ENCODE measurements at regions not wholly inside any gene's neighbourhood (a gene's known extent, or its start where the extent isn't known, plus 50 kb on each side); places are given as distances from the start of the nearest gene placed in this dataset.

DNA sequence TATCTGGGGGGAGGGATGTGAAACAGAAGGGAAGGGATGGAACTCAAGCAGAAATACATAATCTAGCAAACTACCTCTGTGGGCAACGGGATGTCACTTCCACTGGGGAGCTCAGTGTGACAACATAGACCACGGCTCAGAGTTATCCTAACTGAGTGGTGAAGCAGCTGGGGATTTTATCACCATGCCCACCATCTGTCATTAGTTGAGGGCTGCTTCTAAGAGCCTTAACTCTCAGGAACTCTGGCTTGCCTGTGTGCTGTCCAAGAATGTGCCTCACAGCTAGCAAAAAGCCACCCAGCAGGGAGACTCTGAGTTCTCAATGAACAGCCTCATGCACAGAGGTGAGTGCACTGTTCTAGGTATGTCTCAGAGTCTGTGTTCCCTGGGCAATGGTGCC is 90.6 kb upstream of the CXCL14 start:
- TF ChIP-seq, protein P1, sequence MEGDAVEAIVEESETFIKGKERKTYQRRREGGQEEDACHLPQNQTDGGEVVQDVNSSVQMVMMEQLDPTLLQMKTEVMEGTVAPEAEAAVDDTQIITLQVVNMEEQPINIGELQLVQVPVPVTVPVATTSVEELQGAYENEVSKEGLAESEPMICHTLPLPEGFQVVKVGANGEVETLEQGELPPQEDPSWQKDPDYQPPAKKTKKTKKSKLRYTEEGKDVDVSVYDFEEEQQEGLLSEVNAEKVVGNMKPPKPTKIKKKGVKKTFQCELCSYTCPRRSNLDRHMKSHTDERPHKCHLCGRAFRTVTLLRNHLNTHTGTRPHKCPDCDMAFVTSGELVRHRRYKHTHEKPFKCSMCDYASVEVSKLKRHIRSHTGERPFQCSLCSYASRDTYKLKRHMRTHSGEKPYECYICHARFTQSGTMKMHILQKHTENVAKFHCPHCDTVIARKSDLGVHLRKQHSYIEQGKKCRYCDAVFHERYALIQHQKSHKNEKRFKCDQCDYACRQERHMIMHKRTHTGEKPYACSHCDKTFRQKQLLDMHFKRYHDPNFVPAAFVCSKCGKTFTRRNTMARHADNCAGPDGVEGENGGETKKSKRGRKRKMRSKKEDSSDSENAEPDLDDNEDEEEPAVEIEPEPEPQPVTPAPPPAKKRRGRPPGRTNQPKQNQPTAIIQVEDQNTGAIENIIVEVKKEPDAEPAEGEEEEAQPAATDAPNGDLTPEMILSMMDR (IDR thresholded peaks at IDR 0.05; ENCODE audit: low read depth, low read length, missing control alignments): no peak
- DNase-seq (ENCODE audit: extremely low read depth, low read depth): no peak
- no peak overlapping the region for H3K4me3 ChIP-seq (replicated peaks; ENCODE audit: low read depth, low read length)

DNA sequence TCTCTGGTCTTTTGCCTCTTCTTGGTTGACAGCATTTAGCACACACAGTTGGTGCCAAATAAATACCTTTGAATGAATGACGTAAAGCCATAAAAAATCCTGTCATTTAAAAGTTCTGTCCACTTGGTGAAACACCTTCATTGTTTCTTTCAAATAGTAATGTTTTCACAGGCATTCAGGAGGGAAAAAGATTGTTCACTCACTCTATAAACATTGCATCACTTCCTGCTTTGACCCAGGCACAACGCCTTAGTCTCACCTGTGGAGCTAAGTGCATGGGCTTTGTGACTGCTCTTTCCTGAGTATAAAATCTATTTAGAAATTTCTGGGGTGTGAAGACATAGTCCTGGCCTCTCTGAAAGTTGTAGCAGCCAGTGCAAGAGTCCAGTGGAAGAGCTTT is 88.9 kb upstream of the CXCL14 start:
- TF ChIP-seq, protein P1 (IDR thresholded peaks at IDR 0.05; ENCODE audit: low read depth, low read length, missing control alignments): no peak
- no peak overlapping the region for H3K4me3 ChIP-seq (replicated peaks; ENCODE audit: low read depth, low read length)
- no peak for DNase-seq (ENCODE audit: extremely low read depth, low read depth)

DNA sequence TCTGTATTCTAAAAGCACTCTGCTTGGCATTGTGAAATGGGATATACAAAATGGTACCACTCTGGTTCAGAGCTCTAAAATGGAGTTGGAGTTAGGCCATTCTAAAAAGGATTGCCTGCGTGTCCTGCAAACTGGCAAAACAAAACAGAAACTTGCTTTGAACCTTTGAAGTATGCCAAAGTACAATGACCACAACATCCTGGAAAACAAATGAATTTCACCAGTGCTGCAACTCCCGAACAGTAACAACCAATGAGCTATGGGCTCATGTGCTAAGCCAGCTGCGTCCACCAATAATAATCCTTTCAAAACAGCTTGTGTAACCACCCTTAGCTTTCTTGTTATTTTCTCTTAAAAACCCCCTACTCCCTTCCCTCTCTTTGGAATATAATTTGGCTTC is 88.4 kb upstream of the CXCL14 start:
- TF ChIP-seq, protein P1 (IDR thresholded peaks at IDR 0.05; ENCODE audit: low read depth, low read length, missing control alignments): no peak
- no peak for DNase-seq (ENCODE audit: extremely low read depth, low read depth)
- no peak overlapping the region for H3K4me3 ChIP-seq (replicated peaks; ENCODE audit: low read depth, low read length)

DNA sequence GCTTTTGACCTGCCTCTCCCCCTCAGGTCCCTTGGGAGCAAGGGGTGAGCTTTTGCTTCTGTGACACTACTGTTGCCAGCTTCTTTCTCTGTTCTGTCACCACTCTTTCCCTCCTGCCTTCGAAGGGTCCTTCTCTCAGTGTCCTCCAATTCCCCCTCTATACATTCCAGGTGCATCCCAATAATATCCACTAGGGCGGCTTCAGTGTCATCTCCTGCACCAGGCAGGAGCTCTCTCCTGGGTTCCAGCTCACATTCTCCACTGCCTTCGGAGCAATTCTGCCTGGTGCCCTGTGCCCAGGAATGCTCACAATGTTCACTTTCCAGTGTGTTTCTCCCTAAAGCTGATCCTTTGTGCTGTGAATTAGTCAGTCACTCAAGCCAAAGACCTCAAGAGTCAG is 83.9 kb upstream of the CXCL14 start:
- H3K4me3 ChIP-seq (replicated peaks; ENCODE audit: low read depth, low read length): no peak overlapping the region
- TF ChIP-seq, protein P1 (IDR thresholded peaks at IDR 0.05; ENCODE audit: low read depth, low read length, missing control alignments): no peak
- DNase-seq (ENCODE audit: extremely low read depth, low read depth): no peak

DNA sequence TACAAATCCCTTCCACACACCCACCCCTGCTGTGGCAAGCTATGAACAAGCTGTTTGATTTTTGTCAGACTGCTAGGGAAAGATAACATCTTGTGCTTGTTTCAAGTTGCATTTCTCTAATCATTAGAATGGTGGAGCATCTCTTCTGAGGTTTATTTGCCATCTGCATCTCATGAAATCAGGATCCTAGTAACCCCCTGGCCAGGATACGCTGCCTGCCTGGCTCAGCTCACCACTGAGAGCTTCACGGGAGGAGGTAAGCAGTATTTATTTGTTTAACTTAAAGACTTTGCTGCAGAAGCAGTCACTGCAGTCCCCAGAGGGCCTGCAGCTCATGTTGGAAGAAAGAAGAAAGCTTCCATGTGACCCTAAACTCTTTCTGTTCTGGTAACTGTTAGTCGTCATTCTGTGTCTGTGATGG is 83.3 kb upstream of the CXCL14 start:
- DNase-seq (ENCODE audit: extremely low read depth, low read depth): no peak
- TF ChIP-seq, protein P1 (IDR thresholded peaks at IDR 0.05; ENCODE audit: low read depth, low read length, missing control alignments): no peak
- H3K4me3 ChIP-seq (replicated peaks; ENCODE audit: low read depth, low read length): no peak overlapping the region

DNA sequence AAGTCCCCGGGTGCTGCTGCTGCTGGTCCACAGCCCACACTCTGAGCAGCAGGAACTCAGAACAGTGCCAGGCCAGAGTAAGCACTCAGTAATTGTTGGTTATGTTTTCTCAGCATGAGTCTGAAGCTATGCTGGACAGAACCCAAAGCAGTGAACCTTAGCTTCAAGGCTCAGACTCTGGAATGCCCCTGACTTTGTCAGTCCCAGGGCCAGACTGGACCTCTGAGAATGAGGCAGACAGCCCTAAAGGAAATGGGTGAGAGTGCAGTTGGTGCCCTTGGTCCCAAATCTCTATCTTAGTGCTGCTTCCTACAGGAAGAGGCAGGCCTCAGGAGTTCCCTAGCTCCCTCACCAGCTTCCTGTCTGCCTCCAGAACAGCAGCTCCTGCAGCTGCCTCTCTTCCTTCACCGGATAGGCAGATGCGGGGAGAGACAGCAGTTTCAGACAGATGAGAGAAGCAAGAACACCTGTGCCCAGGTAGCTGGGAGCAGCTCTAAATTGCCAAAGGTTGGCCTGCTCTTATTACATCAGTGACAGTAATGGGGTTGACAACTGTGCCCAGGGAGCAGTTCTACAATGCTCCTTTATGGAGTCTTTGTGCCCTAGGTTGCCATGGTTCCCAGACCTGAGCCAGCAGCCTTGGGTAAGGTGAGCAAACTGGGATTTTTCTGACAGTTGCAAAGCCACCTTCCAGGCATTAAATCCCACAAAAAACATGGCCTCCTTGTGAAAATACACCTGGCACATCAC is 82.2 kb upstream of the CXCL14 start:
- no peak overlapping the region for H3K4me3 ChIP-seq (replicated peaks; ENCODE audit: low read depth, low read length)
- DNase-seq (ENCODE audit: extremely low read depth, low read depth): no peak
- TF ChIP-seq, protein P1 (IDR thresholded peaks at IDR 0.05; ENCODE audit: low read depth, low read length, missing control alignments): no peak
